SK-N-MC (cell line): ENCODE measurements at regions not wholly inside any gene's neighbourhood (a gene's known extent, or its start where the extent isn't known, plus 50 kb on each side); places are given as distances from the start of the nearest gene placed in this dataset.

Source experiments
- DNase-seq: peaks from one replicate; pipeline ENCODE4 v3.0.0-alpha.2; 2011; ENCODE audit warnings: low read depth, low spot score
- H3K27ac ChIP-seq: fragments of 200-600 bp; sonication (generic); 2 replicates; pipeline ENCODE4 v1.5.1; 2016; ENCODE audit warnings: mixed run types
- H3K36me3 ChIP-seq: fragments of 200-600 bp; sonication (generic); 2 replicates; pipeline ENCODE4 v1.6.1; 2017; ENCODE audit warnings: antibody characterized with exemption, low read length, mixed read lengths; ENCODE audit not compliant: insufficient read depth
- H3K4me3 ChIP-seq: fragments of 200-600 bp; sonication (generic); 2 replicates; pipeline ENCODE4 v1.5.1; 2016
- H3K9ac ChIP-seq: fragments of 200-600 bp; sonication (generic); 2 replicates; pipeline ENCODE4 v1.8.0; 2017; ENCODE audit warnings: mixed run types, mixed read lengths; ENCODE audit not compliant: insufficient read length
- H3K9me3 ChIP-seq: fragments of 200-600 bp; sonication (generic); 2 replicates; pipeline ENCODE4 v1.6.1; 2017; ENCODE audit warnings: low read depth, mild to moderate bottlenecking, antibody characterized with exemption, low read length, moderate library complexity, mixed read lengths
- EZH2 ChIP-seq: fragments of 200-600 bp; sonication (generic); IDR thresholded peaks from one replicate; pipeline ENCODE4 v1.6.1; 2017; ENCODE audit warnings: antibody characterized with exemption
- FOXP2 ChIP-seq: optimal IDR thresholded peaks from 2 replicates; pipeline ENCODE3; 2011; ENCODE audit warnings: mild to moderate bottlenecking, moderate library complexity; ENCODE audit not compliant: insufficient read depth; ENCODE audit errors: extremely low read length, control extremely low read depth
- POLR2AphosphoS5 ChIP-seq: IDR thresholded peaks from 2 replicates; pipeline ENCODE4 v1.6.1; 2012; ENCODE audit warnings: mild to moderate bottlenecking, low read depth, low read length, borderline replicate concordance

DNA sequence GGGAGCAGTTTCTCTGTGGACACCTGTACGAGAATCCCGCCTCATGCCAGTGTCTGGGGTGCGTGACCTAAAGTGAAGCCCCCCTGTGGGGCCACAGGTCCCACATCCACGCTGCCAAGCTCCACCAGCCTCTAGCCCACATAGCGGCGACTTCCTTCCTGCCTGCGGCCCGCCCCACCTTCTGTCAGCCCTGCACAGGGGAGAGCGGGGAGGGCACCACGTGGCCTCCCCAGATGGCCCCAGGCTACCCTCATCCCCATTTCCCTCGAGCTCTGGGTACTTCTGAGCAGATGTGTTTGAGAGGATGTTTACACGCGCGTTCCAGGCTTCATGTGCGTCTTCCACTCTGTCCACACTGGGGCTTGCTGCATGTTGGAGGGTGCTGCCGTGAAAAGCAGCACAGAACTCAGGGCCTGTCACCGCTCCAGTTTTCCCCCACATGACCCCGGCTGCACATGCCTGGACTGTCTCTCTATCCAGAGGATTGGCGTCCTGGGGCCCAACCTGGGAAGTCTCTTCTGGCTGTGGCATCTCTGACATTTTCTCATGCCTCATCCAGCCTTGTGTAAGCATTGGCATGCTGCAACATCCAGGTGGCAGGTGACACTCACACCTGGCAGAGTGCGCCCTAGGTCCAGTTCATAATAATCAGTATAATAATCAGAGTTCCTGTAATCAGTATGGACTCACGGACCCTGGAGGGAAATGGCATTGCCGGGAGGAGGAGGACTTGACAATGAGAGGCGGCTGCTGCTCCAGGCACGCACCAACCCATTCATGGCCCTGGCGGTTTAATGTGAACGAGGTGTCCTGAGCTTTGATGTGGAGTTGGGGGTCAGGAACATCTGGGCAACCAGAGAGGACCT is 146.3 kb upstream of the TWIST2 start:
- Histone ChIP-seq H3K9ac (no peak overlapping the region), H3K9me3 (no peaks in the 10 kb centered on the region), H3K27ac (no peak overlapping the region), H3K36me3 (no peaks in the 10 kb centered on the region), H3K4me3 (no peak overlapping the region)
- DNase-seq = no peak
- no peak for TF ChIP-seq POLR2AphosphoS5
- no peak for TF ChIP-seq FOXP2
- TF ChIP-seq EZH2 = no peak

DNA sequence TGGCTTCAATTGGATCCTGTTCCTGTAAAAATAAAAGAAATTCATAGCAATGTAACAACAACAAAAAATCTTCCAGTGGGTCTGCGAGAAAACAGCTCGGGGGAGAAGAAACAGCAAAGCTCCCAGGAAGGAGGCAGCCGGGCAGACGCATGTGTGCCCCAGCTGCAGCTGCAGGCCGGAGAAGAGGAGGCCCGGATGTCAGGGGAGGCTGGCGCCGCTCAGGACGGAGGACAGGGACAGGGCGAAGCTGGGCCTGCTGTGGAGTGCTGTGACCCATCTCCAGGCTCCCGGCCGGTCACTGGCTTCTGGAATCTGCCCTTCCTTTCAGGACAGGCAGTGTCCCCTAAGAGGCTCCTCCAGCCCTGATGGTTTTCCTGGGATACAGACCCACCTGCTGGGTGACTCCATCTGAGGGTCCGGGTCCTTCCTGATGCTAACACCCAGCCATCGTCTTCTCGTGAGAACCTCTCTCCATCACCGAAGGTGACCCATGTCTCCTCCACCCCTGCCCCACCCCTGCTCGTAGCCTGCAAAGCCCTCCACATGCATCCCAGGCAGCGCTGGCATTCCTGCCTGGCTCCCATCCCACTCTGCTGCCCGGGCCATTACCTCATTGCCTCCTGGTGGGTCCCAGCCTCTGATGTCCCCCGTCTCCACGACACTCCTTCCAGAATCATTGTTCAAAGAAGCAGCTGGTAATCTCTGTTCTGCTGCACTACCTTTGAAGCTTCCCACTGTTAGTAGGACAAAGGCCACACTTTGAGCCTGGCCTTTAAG is 145.4 kb upstream of the TWIST2 start:
- Histone ChIP-seq H3K36me3 (no peaks in the 10 kb centered on the region), H3K9ac (no peak overlapping the region), H3K4me3 (no peak overlapping the region), H3K9me3 (no peaks in the 10 kb centered on the region), H3K27ac (no peak overlapping the region)
- DNase-seq = no peak
- TF ChIP-seq FOXP2 = no peak
- TF ChIP-seq EZH2 = no peak
- no peak for TF ChIP-seq POLR2AphosphoS5

DNA sequence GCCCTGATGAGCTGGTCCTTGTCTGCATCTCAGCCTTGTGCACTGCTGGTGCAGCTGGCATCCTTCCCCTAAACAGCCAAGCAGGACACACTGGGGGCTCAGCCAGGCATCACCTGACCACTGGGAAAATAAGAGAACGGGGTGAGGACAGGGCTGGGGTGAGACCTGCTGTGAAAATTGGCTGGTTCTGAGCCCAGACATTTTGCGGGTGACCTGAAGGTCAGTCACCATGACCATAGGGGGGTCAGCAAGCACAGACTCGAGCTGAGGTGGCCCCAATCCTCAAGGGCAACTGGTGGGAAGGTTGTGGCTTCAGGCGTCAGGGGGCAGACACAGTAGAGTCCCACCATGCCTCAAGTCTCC is 144.9 kb upstream of the TWIST2 start:
- Histone ChIP-seq H3K27ac (no peak overlapping the region), H3K4me3 (no peak overlapping the region), H3K9ac (no peak overlapping the region), H3K9me3 (no peaks in the 10 kb centered on the region), H3K36me3 (no peaks in the 10 kb centered on the region)
- no peak for TF ChIP-seq FOXP2
- DNase-seq = no peak

DNA sequence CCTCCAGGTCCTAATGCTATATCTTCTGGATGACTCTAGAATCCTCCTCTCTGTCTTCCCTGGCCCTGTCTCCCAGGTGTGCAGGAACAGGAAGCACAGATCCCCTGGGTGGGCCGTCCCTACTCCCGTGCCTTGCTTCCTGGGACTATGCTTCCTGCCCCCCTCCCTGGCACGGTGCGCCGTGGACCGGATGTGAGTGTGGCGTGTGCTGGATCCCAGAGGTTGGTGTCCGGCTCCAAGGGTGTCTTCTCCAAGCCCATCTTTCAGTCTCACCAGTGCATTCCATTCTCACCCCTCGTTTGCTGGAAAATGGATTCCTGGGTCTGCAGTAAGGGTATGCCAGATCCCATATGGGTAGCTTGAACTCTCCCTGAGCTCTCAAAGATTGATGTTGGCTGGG is 144.4 kb upstream of the TWIST2 start:
- Histone ChIP-seq H3K36me3 (no peaks in the 10 kb centered on the region), H3K9ac (no peak overlapping the region), H3K4me3 (no peak overlapping the region), H3K9me3 (no peaks in the 10 kb centered on the region; the same call in 1 of the 2 replicates), H3K27ac (no peak overlapping the region)
- TF ChIP-seq FOXP2 (no peak), EZH2 (no peak), POLR2AphosphoS5 (no peak)
- DNase-seq = no peak

DNA sequence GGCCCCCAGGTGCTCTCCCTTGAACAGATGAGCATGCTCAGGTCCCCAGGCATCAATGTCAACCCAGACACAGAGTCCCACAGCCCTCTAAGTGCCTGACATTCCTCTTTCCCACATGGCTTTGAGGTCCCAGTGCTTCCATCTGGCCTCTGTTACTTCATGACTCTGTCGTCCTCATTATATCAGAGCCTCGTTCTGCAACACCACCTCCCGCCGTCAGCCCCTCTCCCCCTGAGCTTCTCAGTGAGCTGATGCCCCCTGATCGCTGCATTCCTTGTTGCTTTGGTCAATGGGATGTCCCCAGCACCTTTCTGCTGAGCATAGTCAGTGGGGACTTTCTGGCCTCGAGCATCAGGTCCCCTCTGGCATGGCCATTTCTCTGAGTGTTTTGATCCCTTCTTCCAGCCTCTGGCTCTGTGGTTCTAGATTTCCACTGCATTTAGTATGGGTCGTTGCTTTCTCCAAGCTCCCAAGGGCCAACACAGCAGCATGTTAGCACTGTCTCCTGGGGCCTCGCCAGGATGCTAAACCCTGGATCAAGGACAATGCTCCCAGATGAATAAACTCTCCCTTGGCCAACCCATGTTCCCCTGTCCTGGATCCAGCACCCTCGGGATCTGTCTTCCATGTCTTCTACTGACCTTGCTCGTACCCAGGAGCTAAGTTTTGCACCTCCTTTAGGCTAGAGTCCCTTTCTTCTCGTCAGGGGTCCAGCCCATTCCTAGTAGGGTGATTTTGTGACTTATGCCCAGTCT is 143.2 kb upstream of the TWIST2 start:
- Histone ChIP-seq H3K36me3 (no peaks in the 10 kb centered on the region), H3K4me3 (no peak overlapping the region), H3K27ac (no peak overlapping the region), H3K9ac (no peak overlapping the region), H3K9me3 (no peaks in the 10 kb centered on the region; the same call in 1 of the 2 replicates)
- DNase-seq = no peak
- no peak for TF ChIP-seq FOXP2
- no peak for TF ChIP-seq POLR2AphosphoS5
- no peak for TF ChIP-seq EZH2

DNA sequence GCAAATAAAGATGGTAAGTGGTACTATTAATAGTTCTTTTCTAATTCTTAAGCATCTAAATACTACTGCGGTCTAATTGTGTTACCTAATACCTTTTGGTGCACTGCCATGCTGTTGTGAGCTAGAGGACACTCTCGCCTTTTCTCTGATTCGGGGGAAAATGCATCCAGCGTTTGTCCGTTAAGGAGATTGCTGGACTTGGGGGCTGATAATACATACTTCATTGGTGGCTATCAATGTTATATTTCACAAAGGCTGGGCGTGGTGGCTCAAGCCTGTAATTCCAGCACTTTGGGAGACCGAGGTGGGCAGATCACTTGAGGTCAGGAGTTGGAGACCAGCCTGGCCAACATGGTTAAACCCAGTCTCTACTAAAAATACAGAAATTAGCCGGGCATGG is 141.7 kb upstream of the TWIST2 start:
- no peak overlapping the region for H3K27ac ChIP-seq
- H3K36me3 ChIP-seq = no peaks in the 10 kb centered on the region
- no peak overlapping the region for H3K9ac ChIP-seq
- no peak for DNase-seq
- TF ChIP-seq EZH2 = no peak
- H3K9me3 ChIP-seq = no peaks in the 10 kb centered on the region; the same call in 1 of the 2 replicates
- no peak overlapping the region for H3K4me3 ChIP-seq

DNA sequence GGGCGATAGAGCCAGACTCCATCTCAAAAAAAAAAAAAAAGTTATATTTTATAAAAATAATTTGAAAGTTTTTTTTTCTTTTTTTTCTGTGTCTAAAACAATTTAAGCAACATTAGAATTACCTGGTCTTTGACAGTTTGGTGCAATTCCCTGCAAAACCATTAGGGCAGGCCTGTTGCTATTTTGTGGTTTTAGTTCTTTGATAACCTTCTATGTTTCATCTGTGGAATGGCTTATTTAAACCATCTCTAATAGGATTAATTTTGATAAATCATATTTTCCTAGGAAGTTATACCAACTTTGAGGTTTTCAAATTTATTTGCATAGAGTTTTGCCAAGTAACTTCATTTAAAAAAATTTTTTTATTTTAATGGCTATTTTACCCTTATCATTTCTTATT is 141.2 kb upstream of the TWIST2 start:
- Histone ChIP-seq H3K27ac (no peak overlapping the region), H3K9me3 (no peaks in the 10 kb centered on the region; the same call in 1 of the 2 replicates), H3K4me3 (no peak overlapping the region), H3K36me3 (no peaks in the 10 kb centered on the region), H3K9ac (no peak overlapping the region)
- no peak for TF ChIP-seq POLR2AphosphoS5
- no peak for TF ChIP-seq EZH2
- no peak for TF ChIP-seq FOXP2
- DNase-seq = no peak

DNA sequence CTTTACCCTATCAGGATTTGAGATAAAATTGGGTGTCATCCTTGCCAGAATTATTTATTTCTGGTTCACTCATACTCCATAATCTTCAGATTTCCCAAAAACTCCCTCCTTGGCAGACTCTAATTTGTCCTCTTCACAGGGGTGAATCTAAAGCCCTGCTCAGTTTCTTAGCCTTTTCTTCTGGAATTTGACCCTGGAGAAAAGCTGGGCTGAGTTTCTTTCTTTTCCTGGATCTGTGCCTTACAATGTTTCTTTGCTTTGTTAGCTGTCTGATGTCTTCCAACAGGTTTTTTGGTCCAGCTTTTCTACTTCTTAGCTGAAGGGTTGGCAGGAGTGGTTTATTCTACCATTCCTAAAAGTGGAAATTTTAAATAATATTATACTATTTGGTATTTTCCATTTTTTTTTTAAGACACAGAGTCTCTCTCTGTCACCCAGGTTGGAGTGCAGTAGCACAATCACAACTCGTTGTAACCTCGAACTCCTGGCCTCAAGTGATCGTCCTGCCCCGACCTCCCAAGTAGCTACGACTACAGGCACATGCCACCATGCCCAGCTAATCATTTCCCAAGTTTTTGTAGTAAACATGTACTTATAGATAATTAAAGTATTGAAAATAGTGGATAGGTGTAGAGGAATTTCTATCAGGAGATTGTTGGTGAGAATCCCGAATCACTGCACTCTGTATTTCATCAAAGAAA is 138.4 kb upstream of the TWIST2 start:
- no peak for TF ChIP-seq FOXP2
- TF ChIP-seq EZH2 = no peak
- TF ChIP-seq POLR2AphosphoS5 = no peak

More for the DNA sequence above, 138.4 kb upstream of the TWIST2 start:
- Histone ChIP-seq H3K9me3 (no peaks in the 10 kb centered on the region; the same call in 1 of the 2 replicates), H3K4me3 (no peak overlapping the region), H3K9ac (no peak overlapping the region), H3K27ac (no peak overlapping the region), H3K36me3 (no peaks in the 10 kb centered on the region)
- no peak for DNase-seq
